SK-N-SH treated with all-trans-retinoic acid at 6 μM for 48 hours (cell line): ENCODE measurements at regions not wholly inside any gene's neighbourhood (a gene's known extent, or its start where the extent isn't known, plus 50 kb on each side); places are given as distances from the start of the nearest gene placed in this dataset.

Experiments used
- ATAC-seq: fragments of 200-7000 bp; cut with Tn5 transposase; 3 replicates; pipeline ENCODE4 v1.9.1; 2020; ENCODE audit warnings: mild to moderate bottlenecking, moderate library complexity
- ARNTL ChIP-seq: fragments of 450-650 bp; formaldehyde crosslinking; IDR thresholded peaks from 2 replicates; pipeline ENCODE4 v1.5.0; 2020; ENCODE audit warnings: low read depth, mild to moderate bottlenecking, moderate library complexity, borderline replicate concordance
- BACH2 ChIP-seq: fragments of 250-450 bp; sonication (Bioruptor Pico); IDR thresholded peaks from 2 replicates; pipeline ENCODE4 v1.9.0; 2021; ENCODE audit warnings: mild to moderate bottlenecking, borderline replicate concordance
- ESRRG ChIP-seq: fragments of 250-450 bp; sonication (Bioruptor Pico); IDR thresholded peaks from 2 replicates; pipeline ENCODE4 v1.6.1; 2021; ENCODE audit warnings: mild to moderate bottlenecking
- GLIS3 ChIP-seq: fragments of 250-450 bp; sonication (Bioruptor Pico); IDR thresholded peaks from 2 replicates; pipeline ENCODE4 v1.5.0; 2020; ENCODE audit warnings: mild to moderate bottlenecking, moderate library complexity
- OSR1 ChIP-seq: fragments of 250-450 bp; sonication (Bioruptor Pico); IDR thresholded peaks from 2 replicates; pipeline ENCODE4 v1.8.0; 2022; ENCODE audit warnings: moderate library complexity, mild to moderate bottlenecking, inconsistent platforms
- POU6F1 ChIP-seq: fragments of 250-450 bp; sonication (Bioruptor Pico); IDR thresholded peaks from 2 replicates; pipeline ENCODE4 v1.8.0; 2021; ENCODE audit warnings: low read depth, mild to moderate bottlenecking, moderate library complexity, borderline replicate concordance
- RARB ChIP-seq: fragments of 250-450 bp; sonication (Bioruptor Pico); IDR thresholded peaks from 2 replicates; pipeline ENCODE4 v1.8.0; 2021; ENCODE audit warnings: mild to moderate bottlenecking, moderate library complexity
- SNAI2 ChIP-seq: fragments of 250-450 bp; sonication (Bioruptor Pico); IDR thresholded peaks from 2 replicates; pipeline ENCODE4 v1.5.0; 2020; ENCODE audit warnings: mild to moderate bottlenecking, moderate library complexity
- TCF4 ChIP-seq: fragments of 250-450 bp; sonication (Bioruptor Pico); IDR thresholded peaks from 2 replicates; pipeline ENCODE4 v1.8.0; 2021; ENCODE audit warnings: mild to moderate bottlenecking, moderate library complexity, borderline replicate concordance
- TOX ChIP-seq: fragments of 250-450 bp; sonication (Bioruptor Pico); IDR thresholded peaks from 2 replicates; pipeline ENCODE4 v1.8.0; 2021; ENCODE audit warnings: mild to moderate bottlenecking, moderate library complexity, borderline replicate concordance
- ZC3H10 ChIP-seq: fragments of 250-450 bp; sonication (Bioruptor Pico); IDR thresholded peaks from 2 replicates; pipeline ENCODE4 v1.5.1; 2021; ENCODE audit warnings: mild to moderate bottlenecking, moderate library complexity
- ZFP3 ChIP-seq: fragments of 250-450 bp; sonication (Bioruptor Pico); IDR thresholded peaks from 2 replicates; pipeline ENCODE4 v1.5.0; 2020; ENCODE audit warnings: mild to moderate bottlenecking, moderate library complexity
- ZFP30 ChIP-seq: fragments of 450-650 bp; formaldehyde crosslinking; IDR thresholded peaks from 2 replicates; pipeline ENCODE4 v1.5.0; 2022; ENCODE audit warnings: mild to moderate bottlenecking, moderate library complexity
- ZNF70 ChIP-seq: fragments of 450-650 bp; formaldehyde crosslinking; IDR thresholded peaks from 2 replicates; pipeline ENCODE4 v1.5.0; 2020; ENCODE audit warnings: mild to moderate bottlenecking, moderate library complexity
- ZNF8 ChIP-seq: fragments of 450-650 bp; formaldehyde crosslinking; IDR thresholded peaks from 2 replicates; pipeline ENCODE4 v1.5.0; 2020; ENCODE audit warnings: mild to moderate bottlenecking, moderate library complexity
- TF ChIP-seq, protein P1 (sequence below): fragments of 250-450 bp; sonication (Bioruptor Pico); IDR thresholded peaks from 2 replicates; pipeline ENCODE4 v1.5.0; 2020; ENCODE audit warnings: mild to moderate bottlenecking, moderate library complexity
- TF ChIP-seq, protein P2 (sequence below): fragments of 250-450 bp; sonication (Bioruptor Pico); IDR thresholded peaks from 2 replicates; pipeline ENCODE4 v1.5.1; 2021; ENCODE audit warnings: mild to moderate bottlenecking, moderate library complexity
- TF ChIP-seq, protein P3 (sequence below): fragments of 250-450 bp; sonication (Bioruptor Pico); IDR thresholded peaks from 2 replicates; pipeline ENCODE4 v1.8.0; 2020; ENCODE audit warnings: mild to moderate bottlenecking, moderate library complexity, borderline replicate concordance
- TF ChIP-seq, protein P4 (sequence below): fragments of 250-450 bp; sonication (Bioruptor Pico); IDR thresholded peaks from 2 replicates; pipeline ENCODE4 v1.5.1; 2020; ENCODE audit warnings: low read depth, mild to moderate bottlenecking, moderate library complexity

DNA sequence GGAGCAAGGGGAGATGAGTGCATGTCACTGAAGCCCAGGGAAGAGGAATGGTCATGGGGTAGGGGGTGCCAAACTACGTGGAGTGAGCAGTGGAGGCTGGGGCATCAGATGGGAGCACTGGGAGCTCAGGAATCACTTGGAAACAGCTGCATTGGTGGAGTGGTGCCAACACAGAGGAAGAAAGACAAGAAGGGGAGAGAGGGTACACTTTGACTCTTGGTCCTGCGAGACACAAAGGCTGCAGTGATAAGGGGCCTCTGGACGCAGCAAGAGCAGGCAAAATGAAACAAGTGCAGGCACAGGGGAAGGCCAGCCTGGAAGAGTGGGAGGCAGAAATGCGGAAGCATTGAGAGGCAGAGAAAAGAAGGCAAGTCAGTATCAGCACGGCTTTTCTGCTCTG is 134.7 kb upstream of the SMIM21 start:
- no peak for ATAC-seq
- TF ChIP-seq ARNTL (CRISPR knock-in tag) (no peak), ZFP30 (CRISPR knock-in tag) (no peak), RARB (no peak), TOX (CRISPR knock-in tag) (no peak), GLIS3 (CRISPR knock-in tag) (no peak), ZFP3 (CRISPR knock-in tag) (no peak), ESRRG (CRISPR knock-in tag) (no peak), OSR1 (CRISPR knock-in tag) (no peak)
- TF ChIP-seq, protein P1, sequence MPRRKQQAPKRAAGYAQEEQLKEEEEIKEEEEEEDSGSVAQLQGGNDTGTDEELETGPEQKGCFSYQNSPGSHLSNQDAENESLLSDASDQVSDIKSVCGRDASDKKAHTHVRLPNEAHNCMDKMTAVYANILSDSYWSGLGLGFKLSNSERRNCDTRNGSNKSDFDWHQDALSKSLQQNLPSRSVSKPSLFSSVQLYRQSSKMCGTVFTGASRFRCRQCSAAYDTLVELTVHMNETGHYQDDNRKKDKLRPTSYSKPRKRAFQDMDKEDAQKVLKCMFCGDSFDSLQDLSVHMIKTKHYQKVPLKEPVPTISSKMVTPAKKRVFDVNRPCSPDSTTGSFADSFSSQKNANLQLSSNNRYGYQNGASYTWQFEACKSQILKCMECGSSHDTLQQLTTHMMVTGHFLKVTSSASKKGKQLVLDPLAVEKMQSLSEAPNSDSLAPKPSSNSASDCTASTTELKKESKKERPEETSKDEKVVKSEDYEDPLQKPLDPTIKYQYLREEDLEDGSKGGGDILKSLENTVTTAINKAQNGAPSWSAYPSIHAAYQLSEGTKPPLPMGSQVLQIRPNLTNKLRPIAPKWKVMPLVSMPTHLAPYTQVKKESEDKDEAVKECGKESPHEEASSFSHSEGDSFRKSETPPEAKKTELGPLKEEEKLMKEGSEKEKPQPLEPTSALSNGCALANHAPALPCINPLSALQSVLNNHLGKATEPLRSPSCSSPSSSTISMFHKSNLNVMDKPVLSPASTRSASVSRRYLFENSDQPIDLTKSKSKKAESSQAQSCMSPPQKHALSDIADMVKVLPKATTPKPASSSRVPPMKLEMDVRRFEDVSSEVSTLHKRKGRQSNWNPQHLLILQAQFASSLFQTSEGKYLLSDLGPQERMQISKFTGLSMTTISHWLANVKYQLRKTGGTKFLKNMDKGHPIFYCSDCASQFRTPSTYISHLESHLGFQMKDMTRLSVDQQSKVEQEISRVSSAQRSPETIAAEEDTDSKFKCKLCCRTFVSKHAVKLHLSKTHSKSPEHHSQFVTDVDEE = no peak
- TF ChIP-seq, protein P2, sequence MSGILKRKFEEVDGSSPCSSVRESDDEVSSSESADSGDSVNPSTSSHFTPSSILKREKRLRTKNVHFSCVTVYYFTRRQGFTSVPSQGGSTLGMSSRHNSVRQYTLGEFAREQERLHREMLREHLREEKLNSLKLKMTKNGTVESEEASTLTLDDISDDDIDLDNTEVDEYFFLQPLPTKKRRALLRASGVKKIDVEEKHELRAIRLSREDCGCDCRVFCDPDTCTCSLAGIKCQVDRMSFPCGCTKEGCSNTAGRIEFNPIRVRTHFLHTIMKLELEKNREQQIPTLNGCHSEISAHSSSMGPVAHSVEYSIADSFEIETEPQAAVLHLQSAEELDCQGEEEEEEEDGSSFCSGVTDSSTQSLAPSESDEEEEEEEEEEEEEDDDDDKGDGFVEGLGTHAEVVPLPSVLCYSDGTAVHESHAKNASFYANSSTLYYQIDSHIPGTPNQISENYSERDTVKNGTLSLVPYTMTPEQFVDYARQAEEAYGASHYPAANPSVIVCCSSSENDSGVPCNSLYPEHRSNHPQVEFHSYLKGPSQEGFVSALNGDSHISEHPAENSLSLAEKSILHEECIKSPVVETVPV = no peak

DNA sequence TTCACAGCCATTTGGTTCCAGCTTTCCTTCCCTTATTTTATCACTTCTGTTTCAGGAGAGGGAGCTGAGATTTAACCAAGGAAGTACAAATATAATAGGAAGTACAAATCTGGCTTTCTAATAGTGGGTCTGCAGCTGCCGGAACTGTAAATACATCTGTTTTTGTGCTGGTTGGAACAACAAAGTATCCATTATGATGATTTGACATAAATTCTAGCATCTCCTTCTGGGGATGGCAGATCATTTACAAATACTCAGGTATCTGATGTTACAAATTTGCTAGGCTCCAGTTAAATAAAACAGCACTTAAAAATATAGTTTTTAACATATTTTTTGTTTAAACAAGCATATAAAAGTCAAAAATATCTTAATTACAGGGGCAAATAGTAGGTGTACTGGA is 131.3 kb upstream of the SMIM21 start:
- ATAC-seq = no peak
- no peak for TF ChIP-seq ZFP30 (CRISPR knock-in tag)
- TF ChIP-seq TOX (CRISPR knock-in tag) = no peak
- no peak for TF ChIP-seq OSR1 (CRISPR knock-in tag)
- TF ChIP-seq ESRRG (CRISPR knock-in tag) = no peak
- TF ChIP-seq, protein P3, sequence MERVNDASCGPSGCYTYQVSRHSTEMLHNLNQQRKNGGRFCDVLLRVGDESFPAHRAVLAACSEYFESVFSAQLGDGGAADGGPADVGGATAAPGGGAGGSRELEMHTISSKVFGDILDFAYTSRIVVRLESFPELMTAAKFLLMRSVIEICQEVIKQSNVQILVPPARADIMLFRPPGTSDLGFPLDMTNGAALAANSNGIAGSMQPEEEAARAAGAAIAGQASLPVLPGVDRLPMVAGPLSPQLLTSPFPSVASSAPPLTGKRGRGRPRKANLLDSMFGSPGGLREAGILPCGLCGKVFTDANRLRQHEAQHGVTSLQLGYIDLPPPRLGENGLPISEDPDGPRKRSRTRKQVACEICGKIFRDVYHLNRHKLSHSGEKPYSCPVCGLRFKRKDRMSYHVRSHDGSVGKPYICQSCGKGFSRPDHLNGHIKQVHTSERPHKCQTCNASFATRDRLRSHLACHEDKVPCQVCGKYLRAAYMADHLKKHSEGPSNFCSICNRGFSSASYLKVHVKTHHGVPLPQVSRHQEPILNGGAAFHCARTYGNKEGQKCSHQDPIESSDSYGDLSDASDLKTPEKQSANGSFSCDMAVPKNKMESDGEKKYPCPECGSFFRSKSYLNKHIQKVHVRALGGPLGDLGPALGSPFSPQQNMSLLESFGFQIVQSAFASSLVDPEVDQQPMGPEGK = no peak
- TF ChIP-seq, protein P4, sequence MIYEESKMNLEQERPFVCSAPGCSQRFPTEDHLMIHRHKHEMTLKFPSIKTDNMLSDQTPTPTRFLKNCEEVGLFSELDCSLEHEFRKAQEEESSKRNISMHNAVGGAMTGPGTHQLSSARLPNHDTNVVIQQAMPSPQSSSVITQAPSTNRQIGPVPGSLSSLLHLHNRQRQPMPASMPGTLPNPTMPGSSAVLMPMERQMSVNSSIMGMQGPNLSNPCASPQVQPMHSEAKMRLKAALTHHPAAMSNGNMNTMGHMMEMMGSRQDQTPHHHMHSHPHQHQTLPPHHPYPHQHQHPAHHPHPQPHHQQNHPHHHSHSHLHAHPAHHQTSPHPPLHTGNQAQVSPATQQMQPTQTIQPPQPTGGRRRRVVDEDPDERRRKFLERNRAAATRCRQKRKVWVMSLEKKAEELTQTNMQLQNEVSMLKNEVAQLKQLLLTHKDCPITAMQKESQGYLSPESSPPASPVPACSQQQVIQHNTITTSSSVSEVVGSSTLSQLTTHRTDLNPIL (CRISPR knock-in tag) = no peak
- TF ChIP-seq ZNF8 (CRISPR knock-in tag) = no peak
- no peak for TF ChIP-seq ARNTL (CRISPR knock-in tag)
- TF ChIP-seq, protein P1 = no peak
- no peak for TF ChIP-seq ZNF70 (CRISPR knock-in tag)
- TF ChIP-seq BACH2 = no peak
- TF ChIP-seq ZC3H10 (CRISPR knock-in tag) = no peak
- TF ChIP-seq GLIS3 (CRISPR knock-in tag) = no peak
- no peak for TF ChIP-seq SNAI2 (CRISPR knock-in tag)
- no peak for TF ChIP-seq POU6F1
- TF ChIP-seq TCF4 = no peak
